ENCODE measurements at regions not wholly inside any gene's neighbourhood (a gene's known extent, or its start where the extent isn't known, plus 50 kb on each side); places are given as distances from the start of the nearest gene placed in this dataset.

DNA sequence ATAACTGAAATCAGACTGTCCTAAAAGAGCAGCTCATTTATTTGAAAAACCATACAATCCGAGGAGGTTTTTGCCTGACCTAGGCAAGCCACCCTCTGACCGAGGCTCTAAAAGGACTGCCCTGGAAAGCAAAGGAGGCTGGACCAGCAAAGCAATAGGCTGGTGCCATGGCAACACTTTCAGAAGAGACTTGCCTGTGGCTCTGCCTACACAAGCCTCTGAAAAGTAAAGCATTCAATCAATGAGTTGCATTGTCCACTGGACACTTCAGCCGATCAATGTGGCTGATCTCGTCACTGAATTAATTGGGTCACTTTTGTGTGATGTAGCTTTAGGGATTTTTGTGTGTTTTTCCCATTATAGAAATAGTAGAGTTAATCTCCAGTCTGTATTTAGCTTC, 99.1 kb upstream of the SEMA6D start:
- DNase-seq: no peak

DNA sequence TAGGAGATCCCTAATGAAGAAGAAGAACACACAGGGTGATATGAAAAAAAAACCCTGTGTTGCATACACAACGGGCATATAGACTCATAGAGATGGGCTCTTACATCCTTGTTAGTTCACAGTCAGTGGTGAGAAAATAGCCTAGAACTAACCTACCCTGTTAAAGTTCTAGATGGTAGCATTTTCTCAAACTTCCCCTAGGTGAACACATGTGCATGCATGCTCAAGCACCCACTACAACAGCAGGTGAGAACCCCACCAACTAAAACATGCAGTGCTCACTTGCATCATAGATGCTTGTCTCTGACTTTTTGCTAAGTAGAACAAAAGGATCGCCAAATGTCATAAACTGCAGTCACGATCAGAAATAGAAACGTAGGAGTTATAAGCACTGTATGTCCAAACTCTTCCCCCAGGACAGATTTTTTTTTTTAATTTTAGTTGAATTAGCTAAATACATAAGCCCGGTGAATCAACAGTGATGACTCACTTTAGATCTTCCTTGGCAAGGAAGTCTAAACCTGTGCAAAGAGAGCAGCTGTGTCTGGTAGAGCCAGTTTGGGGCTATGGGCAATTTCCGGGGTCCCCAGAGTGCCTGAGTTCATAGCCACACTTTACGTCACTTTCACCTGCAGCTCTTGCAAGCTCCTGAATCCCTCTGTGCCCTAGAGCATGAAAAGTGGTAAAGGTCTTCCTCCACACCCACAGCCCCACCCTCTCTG, 96.2 kb upstream of the SEMA6D start:
- no peak for DNase-seq

DNA sequence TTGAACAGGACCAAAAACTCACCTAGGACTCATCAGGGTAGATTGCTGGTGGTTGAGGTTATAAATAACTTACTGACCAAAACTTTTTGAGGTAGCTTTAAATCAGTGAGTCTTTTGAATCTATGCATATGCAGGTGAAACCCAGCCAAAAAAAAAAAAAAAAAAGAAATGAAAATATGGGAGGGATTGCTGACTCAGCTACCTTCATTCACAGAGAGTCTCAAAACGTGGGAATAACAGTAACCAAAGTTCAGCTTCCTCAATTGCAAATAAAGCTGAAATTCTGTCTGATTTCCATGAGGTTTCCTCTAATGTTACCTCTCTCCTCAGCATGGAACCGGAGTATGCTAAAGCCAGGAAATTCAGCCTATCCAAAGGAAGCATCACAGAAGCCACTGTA, 95.2 kb upstream of the SEMA6D start:
- DNase-seq: no peak

DNA sequence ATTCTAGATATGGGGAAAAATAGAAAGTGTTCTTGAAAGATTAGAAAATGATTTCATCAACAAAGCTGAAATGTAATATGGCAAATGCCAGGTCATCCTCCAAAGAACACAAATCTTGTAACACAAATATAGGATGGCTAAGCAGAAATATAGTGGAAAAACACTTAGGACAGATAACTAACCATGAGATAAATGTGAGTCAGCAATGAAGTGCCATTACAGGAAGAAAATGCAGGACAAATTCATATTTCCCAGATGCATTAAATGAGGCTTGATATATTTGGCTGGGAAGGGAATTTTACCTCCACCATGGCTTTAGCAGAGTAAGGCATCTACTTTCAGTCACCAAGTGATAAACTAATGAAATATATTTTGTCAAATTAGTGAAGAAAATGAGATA, 92.8 kb upstream of the SEMA6D start:
- no peak for DNase-seq

DNA sequence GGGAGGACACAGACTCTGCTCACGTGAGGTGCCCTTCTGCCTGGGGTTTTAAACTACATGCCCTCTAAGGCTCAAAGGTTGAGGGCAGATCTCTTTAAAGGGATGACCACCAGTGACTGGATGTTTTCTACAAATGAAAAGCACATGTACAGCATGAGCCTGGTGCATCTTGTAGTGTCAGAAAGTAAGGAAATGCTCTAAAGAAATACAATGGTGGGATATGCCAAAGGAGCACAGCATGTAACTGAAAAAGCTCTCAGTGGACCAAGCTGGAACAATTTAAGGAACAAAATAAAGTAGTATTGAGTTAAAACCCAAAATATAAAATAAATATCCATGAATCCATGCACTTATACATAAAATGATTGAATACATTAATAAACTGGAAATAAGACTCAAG, 78.3 kb upstream of the SEMA6D start:
- no peak for DNase-seq

DNA sequence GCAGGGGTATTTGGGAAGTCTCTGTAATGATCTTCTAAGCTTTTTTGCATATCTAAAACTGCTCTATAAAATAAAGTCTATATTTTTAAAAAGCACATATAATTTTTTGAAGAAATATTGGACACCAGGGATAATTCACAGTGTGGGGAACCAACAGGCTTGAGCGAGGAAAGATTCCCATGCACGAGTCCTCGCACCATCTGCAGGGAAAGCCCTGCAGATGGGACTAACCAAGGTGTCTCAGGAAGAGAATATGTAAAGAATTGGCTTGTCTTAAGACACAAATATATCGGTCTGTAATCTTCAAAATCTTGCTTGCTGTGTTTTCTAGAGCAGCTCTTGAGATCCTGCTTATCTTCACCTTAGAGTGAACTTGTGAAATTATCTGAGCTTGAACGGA, 77.2 kb upstream of the SEMA6D start:
- DNase-seq: no peak

DNA sequence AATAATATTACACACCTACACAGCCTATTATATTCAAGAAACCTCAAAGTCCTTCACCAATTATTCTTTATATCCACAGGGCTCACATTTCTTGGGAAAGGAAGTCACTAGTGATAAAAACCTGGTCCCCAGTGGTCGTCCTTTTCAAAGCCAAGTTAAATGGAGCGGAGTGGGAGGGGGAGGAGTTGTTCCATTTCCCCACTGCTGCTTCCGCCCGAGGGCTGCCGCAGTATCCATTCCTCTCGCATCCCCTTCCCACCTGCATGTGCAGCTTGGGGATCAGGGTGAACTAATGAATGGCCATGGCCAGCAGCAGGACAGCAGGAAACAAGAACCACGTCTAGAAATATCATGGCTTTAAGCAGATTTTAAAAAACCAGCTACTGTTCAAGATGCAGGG, 76.4 kb upstream of the SEMA6D start:
- DNase-seq: no peak

DNA sequence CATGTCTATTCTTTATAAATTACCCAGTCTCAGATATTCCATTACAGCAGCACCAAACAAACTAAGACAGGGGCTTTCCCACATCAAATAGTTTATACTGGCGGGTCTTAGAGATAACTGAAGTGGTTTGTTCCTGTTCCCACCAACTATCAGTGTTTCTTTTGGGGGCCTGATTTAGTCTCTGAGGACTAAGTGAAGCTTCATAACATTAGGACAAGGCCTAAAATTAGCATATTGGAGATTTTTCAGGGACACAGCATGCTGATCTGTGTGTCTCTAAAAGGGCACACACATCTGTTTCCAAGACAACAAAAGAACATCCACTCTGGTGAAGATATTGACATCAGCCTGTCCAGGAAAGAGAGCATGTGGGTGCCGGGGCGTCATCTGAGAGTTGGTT, 72.6 kb upstream of the SEMA6D start:
- no peak for DNase-seq

DNA sequence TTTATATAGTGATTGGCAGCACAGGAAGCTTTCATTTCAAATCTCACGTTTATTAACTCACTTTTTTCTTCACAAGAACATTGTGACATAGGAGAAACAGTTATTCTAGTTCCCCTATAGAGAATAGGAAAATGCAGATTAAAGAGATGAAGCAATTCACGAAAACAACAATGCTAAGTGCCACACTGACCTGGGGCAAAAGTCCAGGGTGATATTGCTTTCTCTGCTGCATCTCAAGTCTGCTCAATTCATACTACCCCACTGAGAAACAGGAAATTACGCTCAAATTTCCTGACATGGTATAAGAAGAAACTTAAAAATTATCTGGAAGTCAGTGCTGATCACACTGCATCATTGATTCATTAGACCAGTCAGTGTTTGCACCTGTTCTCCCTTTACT, 66.7 kb upstream of the SEMA6D start:
- no peak for DNase-seq

DNA sequence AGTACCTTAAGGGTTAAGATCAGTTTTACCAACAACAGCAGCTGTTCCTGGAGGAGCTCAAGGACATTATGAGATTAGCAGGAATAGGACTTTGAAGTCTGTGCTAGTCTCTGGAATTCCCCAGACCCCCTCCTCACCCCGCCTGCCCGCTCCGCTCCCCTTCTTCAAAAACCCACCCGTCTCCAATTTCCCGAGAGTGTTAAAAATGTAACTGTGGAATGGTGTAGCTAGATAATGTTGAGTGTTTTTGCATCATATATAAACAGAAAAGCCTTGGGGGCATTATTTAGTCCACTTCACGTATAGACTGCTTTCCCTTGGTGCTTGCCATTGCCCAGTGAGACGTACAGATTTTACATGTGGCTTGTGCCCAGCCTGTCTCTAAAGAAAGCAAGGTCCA, 65.0 kb upstream of the SEMA6D start:
- DNase-seq: no peak

DNA sequence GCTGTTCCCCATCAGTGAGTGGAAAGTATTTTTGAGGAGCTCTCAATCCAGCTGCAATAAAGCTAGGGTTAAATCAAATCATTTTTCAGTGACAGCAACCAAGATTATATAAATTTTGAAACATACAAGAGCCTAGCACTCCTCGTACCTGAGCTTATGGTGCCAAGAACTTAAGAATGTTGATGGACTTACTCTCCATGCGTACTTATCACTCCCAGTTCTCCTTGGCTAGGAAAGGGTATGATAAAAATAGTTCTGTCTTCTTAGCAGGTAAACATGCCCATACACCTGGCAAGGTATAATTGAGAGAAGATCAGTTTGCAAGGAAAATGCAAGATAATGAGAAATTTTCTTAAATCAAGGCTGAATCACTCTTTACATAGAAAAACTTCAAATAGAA, 64.5 kb upstream of the SEMA6D start:
- no peak for DNase-seq

DNA sequence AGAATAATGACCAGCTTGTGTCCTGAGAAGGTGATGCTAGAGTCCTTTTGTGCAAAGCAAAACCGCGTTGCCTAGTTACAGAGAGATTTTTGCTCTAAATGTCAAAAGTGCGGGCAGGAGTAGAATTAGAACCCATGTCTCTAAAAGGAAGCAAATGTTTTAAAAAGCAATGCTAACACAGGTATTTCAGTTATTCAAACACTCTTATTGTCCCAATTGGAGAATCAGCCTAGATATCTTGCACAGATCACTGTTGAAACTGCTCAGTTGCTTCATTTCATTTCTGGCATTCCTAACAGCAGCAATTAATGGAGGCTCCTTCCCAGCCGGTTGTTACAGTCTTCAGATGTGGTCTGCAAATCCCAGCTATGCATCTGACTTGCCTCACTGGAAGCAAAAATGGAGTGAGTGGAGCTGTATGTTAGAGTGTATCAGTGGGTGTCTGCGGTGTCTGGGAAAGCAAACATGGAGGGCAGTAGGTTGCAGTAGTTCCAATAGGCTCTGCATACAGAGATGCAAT, 55.6 kb upstream of the SEMA6D start:
- DNase-seq: no peak

DNA sequence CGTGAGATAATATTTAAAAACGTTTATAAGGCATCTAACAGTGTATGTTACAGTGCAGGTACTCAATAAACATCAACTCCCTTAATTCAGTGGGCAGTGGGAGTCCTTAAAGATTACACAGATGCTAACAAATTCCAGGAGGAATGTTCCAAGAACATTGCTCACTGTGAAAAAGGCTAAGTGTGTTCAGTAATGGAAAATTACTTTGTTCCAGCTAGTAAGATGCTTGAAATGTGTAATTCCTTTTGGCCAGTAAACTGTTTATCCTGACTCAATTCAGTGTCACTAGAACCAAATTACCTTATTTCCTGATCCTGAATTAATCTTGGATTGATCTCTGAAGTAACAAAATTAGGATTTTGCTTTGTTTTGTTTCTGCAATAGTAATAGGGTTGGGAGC, 54.2 kb upstream of the SEMA6D start:
- no peak for DNase-seq
